SH-SY5Y (cell line): ENCODE measurements at regions not wholly inside any gene's neighbourhood (a gene's known extent, or its start where the extent isn't known, plus 50 kb on each side); places are given as distances from the start of the nearest gene placed in this dataset.

ENCODE experiments used
- GATA2 ChIP-seq: IDR thresholded peaks from 2 replicates; pipeline ENCODE4 v1.6.1; 2011; ENCODE audit warnings: mild to moderate bottlenecking, low read depth, low read length
- GATA3 ChIP-seq: IDR thresholded peaks from 2 replicates; pipeline ENCODE4 v1.6.1; 2011; ENCODE audit warnings: low read depth, mild to moderate bottlenecking, low read length, moderate library complexity

- TF ChIP-seq GATA2 (no peak), GATA3 (no peak)
Measured at GRCh38 chr6:8269872-8270454, 165.4 kb downstream of the SLC35B3 start.
